ENCODE measurements at regions not wholly inside any gene's neighbourhood (a gene's known extent, or its start where the extent isn't known, plus 50 kb on each side); places are given as distances from the start of the nearest gene placed in this dataset.
"Not testable (repeated sequence)": the region's sequence is repeated elsewhere in the genome, so short reads cannot be mapped to it uniquely, and the experiment has no call there.

- DNase-seq (ENCODE audit: low spot score), result not testable (repeated sequence)
These were observed 245.4 kb downstream of the BCL2L11 start for GRCh38 chr2:111365986-111366640.

- not testable (repeated sequence) for DNase-seq (ENCODE audit: low spot score)
These were observed 245.9 kb downstream of the BCL2L11 start for GRCh38 chr2:111366641-111367029.

DNA sequence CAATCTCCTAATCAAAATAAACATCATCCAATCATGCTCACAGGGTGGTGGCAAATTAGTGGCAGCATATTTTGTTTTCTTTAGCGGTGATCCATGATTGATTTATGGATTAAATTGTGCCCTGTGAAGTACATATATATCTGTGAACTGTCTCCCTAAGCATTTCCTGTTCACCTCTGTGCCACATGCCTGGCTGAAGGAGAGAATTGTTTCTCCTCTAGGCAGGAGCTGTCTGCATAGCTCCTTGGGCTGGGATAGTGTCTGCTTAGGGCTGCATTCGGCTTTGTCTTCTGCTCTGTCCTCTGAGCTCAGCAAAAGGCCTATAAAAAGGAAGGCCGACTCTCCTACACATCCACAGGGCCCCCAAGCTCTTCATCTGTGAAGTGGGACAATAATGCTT lies 246.4 kb downstream of the BCL2L11 start:
- DNase-seq (ENCODE audit: low spot score), result not testable (repeated sequence)

DNA sequence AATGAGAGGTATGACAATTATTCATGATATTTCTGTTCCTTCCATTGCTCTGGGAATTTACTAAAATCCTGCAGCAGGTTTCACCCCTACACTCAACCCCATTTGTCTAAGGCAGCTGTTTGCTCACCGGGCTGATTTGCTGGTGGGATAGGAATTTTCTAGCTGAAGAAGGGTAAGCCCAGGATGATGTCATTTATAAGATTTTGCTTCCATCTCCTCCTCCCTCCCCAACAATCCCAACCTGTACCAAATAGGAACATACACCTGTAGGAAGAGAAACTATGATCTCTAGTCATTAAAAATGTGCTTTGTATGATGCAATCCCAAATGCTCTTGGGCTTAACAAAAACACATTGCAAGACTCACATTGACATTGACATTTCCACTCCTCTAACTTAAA lies 247.2 kb downstream of the BCL2L11 start:
- not testable (repeated sequence) for DNase-seq (ENCODE audit: low spot score)

DNA sequence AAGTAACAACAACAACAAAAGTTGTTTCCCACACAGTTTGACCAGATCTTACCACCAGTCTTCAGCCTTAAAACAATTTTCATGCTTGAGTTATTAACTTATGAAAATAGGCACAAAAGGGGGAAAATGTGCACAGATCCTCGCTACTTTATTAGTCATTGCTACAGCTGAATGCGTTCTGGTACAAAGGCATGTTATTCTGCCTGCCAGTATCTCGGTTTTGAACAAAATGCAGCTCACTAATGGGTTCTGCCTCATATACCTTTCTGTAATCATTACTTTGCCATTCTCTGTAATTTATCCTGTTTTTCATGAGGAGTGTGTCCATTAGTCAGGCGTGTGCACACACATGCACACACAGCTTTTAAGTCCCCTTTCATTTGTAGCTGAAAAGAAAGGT lies 247.6 kb downstream of the BCL2L11 start:
- not testable (repeated sequence) for DNase-seq (ENCODE audit: low spot score)

- not testable (repeated sequence) for DNase-seq (ENCODE audit: low spot score)
These were observed 252.3 kb downstream of the BCL2L11 start for GRCh38 chr2:111373060-111373459.

DNA sequence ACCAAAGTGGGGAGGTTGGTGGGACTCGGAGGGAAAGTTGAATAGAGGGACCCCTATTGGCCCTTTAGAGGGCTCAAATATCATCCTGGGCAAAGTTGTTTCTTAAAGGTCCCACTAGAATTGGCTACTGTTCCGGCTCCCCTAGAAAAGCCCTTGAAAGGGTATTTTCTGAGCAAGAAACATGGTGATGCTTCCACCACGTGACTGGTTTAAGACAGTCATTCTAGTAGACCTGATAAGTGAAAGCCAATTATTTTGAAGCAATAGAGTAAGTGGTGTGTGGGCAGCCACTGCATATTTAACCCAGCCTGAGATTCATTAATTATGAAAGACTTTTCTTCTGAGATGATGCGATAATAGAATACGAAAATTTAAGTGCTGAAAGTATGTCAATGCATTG lies 253.3 kb downstream of the BCL2L11 start:
- not testable (repeated sequence) for DNase-seq (ENCODE audit: low spot score)

DNA sequence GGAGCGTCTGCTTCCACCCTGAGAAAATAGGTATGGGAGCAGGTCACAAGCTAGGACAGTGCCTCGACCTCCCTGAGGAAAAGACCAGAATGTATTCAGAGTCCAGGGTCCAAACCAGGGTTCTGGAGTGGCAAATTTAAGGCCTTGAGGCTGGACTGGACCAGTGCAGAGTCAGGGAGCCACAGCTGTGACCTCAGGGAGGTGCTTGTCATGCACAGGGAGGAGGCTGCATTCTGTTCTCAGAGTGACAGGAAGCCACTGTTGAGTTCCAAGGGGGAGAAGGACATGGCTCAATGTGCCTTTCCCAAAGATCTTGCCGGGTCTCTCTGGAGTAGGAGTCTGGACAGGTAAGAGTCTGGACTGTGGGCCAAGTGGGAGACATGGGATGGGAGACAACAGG lies 254.0 kb downstream of the BCL2L11 start:
- DNase-seq (ENCODE audit: low spot score), result not testable (repeated sequence)

DNA sequence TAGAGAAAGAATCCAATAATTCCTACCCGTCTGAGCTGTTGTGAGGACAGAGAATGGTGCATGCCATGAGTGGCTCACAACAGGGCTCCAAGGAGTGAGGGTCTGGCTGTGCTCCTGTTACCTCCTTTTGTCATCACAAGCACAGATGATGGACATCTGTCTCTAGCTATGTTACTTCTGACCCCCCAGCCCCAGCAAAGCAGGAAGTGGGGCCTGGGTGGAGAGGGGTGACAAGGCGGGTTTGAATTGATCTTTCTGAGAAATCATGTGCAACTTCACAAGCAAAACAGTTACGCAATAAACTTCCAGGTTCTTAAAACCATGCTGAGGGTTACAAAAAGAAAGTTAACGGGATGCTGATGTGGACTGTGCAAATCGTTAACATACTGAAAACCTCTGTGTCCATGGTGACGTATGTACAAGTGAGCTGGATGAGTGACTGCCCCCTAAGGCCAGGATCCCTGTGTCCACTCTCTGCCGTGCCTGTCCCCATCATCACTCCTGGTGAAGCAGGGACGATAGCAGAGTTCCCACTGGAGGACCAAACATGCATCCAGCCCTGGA lies 254.7 kb downstream of the BCL2L11 start:
- not testable (repeated sequence) for DNase-seq (ENCODE audit: low spot score)

GRCh38 chr2:111376272-111376970 lies 255.7 kb downstream of the BCL2L11 start:
- DNase-seq (ENCODE audit: low spot score), result not testable (repeated sequence)

DNA sequence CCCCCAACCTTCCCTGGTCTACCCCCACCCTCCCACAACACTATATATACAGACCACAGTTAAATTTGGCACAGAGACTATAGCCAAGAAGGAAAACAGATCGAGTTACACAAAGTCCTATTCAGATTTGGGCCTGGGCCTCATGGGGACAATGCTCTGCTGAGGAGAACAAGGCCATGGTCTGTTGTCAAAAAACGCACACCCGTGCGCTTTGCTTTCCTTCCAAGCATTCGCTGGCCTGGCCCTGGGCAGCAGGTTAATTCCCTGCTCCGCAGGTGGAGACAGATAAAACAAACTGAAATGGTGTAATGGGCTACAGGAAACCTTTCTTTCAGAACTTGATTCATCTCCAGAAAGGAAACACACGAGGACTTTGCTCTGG lies 256.2 kb downstream of the BCL2L11 start:
- not testable (repeated sequence) for DNase-seq (ENCODE audit: low spot score)

DNA sequence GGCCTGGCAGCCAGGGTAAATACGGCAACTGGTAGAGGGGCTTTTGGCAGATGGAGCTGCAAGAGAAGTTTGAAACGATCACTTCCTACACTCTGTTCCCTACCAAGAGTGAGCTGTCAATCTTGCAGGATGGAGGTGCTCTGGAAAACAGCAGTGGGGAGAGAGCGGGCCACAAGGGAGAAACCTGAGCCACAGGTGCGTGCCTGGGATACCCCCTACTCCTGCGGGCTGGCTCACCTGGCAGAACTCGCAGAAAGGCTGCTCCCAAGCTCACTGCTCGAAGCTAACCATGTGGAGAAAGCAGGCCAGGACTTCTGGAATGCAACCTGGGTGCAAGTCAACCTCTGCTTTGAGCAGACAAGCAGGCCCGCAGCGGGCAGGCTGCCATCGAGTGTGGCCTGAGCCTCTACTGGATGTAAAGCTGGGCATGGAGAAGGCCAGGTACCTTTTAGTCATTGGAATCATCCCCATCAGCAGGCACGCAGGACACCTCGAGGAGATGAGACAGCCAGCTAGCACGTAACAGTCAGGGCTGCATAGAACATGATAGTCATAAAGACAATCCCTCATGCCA lies 256.8 kb downstream of the BCL2L11 start:
- not testable (repeated sequence) for DNase-seq (ENCODE audit: low spot score)

GRCh38 chr2:111378348-111378747 lies 257.6 kb downstream of the BCL2L11 start:
- not testable (repeated sequence) for DNase-seq (ENCODE audit: low spot score)

DNA sequence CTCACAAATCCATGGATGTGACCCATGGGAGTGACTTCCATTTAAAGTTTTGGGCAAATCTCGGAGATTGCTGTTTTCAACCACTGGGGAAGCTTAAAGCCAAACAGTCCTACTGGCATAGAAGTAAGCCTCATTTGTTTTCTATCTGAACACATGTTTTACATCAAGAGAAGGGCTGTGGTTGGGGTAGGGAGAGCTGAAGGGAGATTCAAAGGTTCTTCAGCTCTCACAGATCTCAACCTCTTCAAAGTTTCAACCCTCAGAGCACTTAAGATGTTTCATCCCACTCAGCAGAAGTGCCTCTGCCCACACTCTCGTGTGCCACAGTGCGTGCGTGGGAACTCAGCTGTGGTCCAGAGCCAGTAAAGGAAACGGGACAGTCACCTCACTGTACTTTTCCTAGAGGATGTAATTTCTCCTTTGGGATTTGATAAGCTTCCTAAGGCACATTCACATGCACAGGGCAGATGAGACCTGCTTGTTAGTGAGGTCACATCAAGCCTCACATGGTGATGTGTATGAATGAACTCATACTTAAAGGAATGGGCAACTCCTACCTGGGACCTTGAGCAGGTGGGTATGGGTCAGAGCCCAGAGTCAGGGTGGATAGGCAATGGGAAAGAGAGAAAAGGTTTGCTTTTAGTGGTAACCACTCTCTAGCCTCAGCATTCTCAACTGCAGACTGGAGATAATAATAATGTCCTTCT lies 260.2 kb downstream of the BCL2L11 start:
- DNase-seq (ENCODE audit: low spot score), result not testable (repeated sequence)

DNA sequence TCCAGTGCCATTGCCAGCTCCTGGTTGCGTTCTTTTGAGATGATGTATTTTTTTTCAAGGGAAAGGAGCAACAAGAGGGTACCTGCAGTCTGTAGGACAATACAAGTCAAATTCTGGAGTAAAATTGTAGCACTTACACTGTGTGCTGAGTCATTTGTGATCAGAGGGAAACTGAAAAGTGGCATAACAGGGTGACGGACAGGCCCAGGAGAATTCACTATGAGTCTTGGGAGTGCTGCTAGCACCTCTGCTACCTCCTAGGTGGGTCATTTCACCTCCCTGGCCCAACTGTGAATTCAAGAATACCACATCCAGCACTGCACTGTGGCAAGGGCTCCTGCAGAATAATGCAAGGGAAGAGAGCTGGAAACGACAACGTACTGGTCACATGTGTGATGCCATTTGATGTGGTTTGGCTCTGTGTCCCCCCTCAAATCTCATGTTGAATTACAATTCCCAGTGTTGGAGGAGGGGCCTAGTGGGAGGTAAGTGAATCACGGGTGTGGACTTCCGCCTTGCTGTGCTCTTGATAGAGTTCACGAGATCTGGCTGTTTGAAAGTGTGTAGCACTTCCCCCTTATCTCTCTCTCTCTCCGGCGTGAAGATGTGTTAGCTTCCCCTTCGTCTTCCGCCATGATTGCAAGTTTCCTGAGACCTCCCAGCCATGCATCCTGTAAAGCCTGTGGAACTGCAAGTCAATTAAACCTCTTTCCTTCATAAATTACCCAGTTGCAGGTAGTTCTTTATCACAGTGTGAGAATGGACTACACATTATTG lies 261.0 kb downstream of the BCL2L11 start:
- not testable (repeated sequence) for DNase-seq (ENCODE audit: low spot score)

- DNase-seq (ENCODE audit: low spot score), result not testable (repeated sequence)
These were observed 261.8 kb downstream of the BCL2L11 start for GRCh38 chr2:111382507-111382906.

DNA sequence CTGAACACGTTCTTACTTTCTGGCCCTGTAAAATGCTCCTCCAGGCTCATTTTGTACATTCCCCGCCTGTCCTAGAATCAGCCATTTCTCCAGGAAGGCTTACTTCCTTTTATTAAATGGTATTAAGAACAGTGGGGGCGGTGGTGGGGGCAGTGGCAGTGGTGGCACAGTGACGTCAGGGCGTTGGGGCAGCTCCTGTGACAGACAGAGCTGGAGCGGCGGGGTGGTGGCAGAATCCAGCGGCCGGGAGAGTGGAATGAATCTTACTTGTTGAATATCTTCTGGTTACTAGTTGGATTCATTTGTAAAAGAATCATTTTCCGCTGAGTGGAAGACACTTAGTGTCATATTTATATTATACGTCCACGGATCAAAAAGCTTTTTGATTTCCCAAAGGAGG lies 262.6 kb downstream of the BCL2L11 start:
- not testable (repeated sequence) for DNase-seq (ENCODE audit: low spot score)

DNA sequence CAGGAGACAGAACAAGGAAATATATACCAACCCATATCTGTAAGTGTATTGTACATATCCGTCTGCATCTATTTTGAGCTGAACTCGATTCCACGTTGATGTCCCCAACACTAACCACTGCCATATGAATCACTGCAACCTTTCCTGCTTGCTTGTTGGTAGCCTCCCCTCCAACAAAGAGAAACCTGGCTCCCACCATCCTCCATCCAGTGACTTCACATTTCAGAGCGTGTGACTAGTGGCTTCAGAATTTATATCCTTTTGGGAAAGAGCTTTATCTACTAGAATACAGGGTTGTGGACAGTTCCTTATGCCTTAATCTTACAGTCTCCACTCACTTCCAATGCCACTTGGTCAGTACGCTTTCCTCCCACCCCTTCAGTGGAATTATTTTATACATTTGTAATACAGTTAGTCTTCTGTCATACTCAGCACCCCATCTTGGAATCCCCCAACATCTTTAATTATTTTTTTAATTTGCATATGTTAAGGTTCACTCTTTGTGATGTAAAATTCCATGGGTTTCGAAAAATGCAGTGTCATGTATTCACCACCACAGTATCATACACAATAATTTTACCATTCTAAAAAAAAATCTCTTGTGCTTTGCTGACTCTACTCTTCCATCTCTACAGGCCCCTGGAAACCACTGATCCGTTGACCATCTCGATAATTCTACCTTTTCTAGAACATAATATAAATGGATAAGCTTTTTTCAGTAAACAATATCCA lies 264.7 kb downstream of the BCL2L11 start:
- not testable (repeated sequence) for DNase-seq (ENCODE audit: low spot score)

GRCh38 chr2:111390605-111391004 lies 269.9 kb downstream of the BCL2L11 start:
- DNase-seq (ENCODE audit: low spot score), result not testable (repeated sequence)
